GM21723 (cell line): ENCODE measurements at regions not wholly inside any gene's neighbourhood (a gene's known extent, or its start where the extent isn't known, plus 50 kb on each side); places are given as distances from the start of the nearest gene placed in this dataset.
"Not testable (repeated sequence)": the region's sequence is repeated elsewhere in the genome, so short reads cannot be mapped to it uniquely, and the experiment has no call there.

Source experiments
- ATAC-seq: cut with Tn5 transposase; IDR thresholded peaks from one replicate; pipeline ENCODE4 v1.9.1; 2021; ENCODE audit warnings: mild to moderate bottlenecking, moderate library complexity; ENCODE audit not compliant: unreplicated experiment

- not testable (repeated sequence) for ATAC-seq
Measured at GRCh38 chr7:67666359-67666758, 669.7 kb downstream of the TYW1 start.

GRCh38 chr7:67671006-67671548 lies 674.4 kb downstream of the TYW1 start:
- ATAC-seq, result no peak

- no peak for ATAC-seq
Measured at GRCh38 chr7:67673861-67674260, 677.2 kb downstream of the TYW1 start.

GRCh38 chr7:67674862-67675261 lies 678.2 kb downstream of the TYW1 start:
- not testable (repeated sequence) for ATAC-seq

- no peak for ATAC-seq
Measured at GRCh38 chr7:67675971-67676370, 679.3 kb downstream of the TYW1 start.

GRCh38 chr7:67678419-67678818 lies 681.8 kb downstream of the TYW1 start:
- ATAC-seq, result no peak

- no peak for ATAC-seq
Measured at GRCh38 chr7:67683628-67684027, 687.0 kb downstream of the TYW1 start.

GRCh38 chr7:67690700-67691099 lies 694.1 kb downstream of the TYW1 start:
- no peak for ATAC-seq

- ATAC-seq, result no peak
Measured at GRCh38 chr7:67692425-67692824, 695.8 kb downstream of the TYW1 start.

- ATAC-seq, result no peak
Measured at GRCh38 chr7:67696124-67696523, 699.5 kb downstream of the TYW1 start.

- no peak for ATAC-seq
Measured at GRCh38 chr7:67696878-67697277, 700.2 kb downstream of the TYW1 start.

GRCh38 chr7:67698354-67698753 lies 701.7 kb downstream of the TYW1 start:
- ATAC-seq, result no peak

- ATAC-seq, result no peak
Measured at GRCh38 chr7:67705850-67706249, 709.2 kb downstream of the TYW1 start.

- ATAC-seq, result no peak
Measured at GRCh38 chr7:67711706-67712105, 715.1 kb downstream of the TYW1 start.

GRCh38 chr7:67713451-67714056 lies 716.9 kb downstream of the TYW1 start:
- no peak for ATAC-seq

GRCh38 chr7:67716729-67717128 lies 720.1 kb downstream of the TYW1 start:
- ATAC-seq, result no peak

- no peak for ATAC-seq
Measured at GRCh38 chr7:67723591-67723990, 727.0 kb downstream of the TYW1 start.

GRCh38 chr7:67724435-67724834 lies 727.8 kb downstream of the TYW1 start:
- no peak for ATAC-seq

GRCh38 chr7:67724955-67725354 lies 728.3 kb downstream of the TYW1 start:
- no peak for ATAC-seq

GRCh38 chr7:67725423-67725822 lies 728.8 kb downstream of the TYW1 start:
- ATAC-seq, result no peak

GRCh38 chr7:67729771-67730170 lies 733.1 kb downstream of the TYW1 start:
- ATAC-seq, result no peak

- no peak for ATAC-seq
Measured at GRCh38 chr7:67731704-67732103, 735.1 kb downstream of the TYW1 start.

GRCh38 chr7:67732898-67733297 lies 736.3 kb downstream of the TYW1 start:
- ATAC-seq, result no peak
